PC-3 (cell line): ENCODE measurements at regions not wholly inside any gene's neighbourhood (a gene's known extent, or its start where the extent isn't known, plus 50 kb on each side); places are given as distances from the start of the nearest gene placed in this dataset.

ENCODE experiments used
- EZH2 ChIP-seq: fragments of 300-600 bp; sonication (generic); IDR thresholded peaks from one replicate; pipeline ENCODE4 v1.6.1; 2017; ENCODE audit warnings: antibody characterized with exemption, mild to moderate bottlenecking, low read length; ENCODE audit not compliant: unreplicated experiment
- EZH2phosphoT487 ChIP-seq: fragments of 300-600 bp; sonication (generic); IDR thresholded peaks from 2 replicates; pipeline ENCODE4 v1.6.1; 2018; ENCODE audit warnings: mild to moderate bottlenecking, antibody characterized with exemption, low read length, borderline replicate concordance
- TF ChIP-seq, protein P1 (sequence below): fragments of 300-600 bp; sonication (generic); conservative IDR thresholded peaks from 2 replicates; pipeline ENCODE4 v1.5.1; 2017; ENCODE audit warnings: antibody characterized with exemption, low read depth, mild to moderate bottlenecking, low read length

- TF ChIP-seq, protein P1, sequence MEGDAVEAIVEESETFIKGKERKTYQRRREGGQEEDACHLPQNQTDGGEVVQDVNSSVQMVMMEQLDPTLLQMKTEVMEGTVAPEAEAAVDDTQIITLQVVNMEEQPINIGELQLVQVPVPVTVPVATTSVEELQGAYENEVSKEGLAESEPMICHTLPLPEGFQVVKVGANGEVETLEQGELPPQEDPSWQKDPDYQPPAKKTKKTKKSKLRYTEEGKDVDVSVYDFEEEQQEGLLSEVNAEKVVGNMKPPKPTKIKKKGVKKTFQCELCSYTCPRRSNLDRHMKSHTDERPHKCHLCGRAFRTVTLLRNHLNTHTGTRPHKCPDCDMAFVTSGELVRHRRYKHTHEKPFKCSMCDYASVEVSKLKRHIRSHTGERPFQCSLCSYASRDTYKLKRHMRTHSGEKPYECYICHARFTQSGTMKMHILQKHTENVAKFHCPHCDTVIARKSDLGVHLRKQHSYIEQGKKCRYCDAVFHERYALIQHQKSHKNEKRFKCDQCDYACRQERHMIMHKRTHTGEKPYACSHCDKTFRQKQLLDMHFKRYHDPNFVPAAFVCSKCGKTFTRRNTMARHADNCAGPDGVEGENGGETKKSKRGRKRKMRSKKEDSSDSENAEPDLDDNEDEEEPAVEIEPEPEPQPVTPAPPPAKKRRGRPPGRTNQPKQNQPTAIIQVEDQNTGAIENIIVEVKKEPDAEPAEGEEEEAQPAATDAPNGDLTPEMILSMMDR = peak; percentile 54; the same call in 1 of the 2 replicates
- TF ChIP-seq EZH2 (no peak), EZH2phosphoT487 (no peak)
Measured at GRCh38 chr9:101791938-101792337, 53.5 kb upstream of the GRIN3A start.
